GM12872 (cell line): ENCODE measurements at regions not wholly inside any gene's neighbourhood (a gene's known extent, or its start where the extent isn't known, plus 50 kb on each side); places are given as distances from the start of the nearest gene placed in this dataset.

Source experiments
- CTCF ChIP-seq: IDR thresholded peaks from 3 replicates; pipeline ENCODE4 v1.5.1; 2011; ENCODE audit warnings: low read depth, mild to moderate bottlenecking, low read length, moderate library complexity; ENCODE audit not compliant: insufficient read depth

GRCh38 chr1:157407367-157407766 lies 144.9 kb downstream of the FCRL5 start:
- no peak for TF ChIP-seq CTCF

GRCh38 chr1:157405662-157406061 lies 146.7 kb downstream of the FCRL5 start:
- TF ChIP-seq CTCF = no peak

GRCh38 chr1:157404614-157405013 lies 147.7 kb downstream of the FCRL5 start:
- no peak for TF ChIP-seq CTCF

- TF ChIP-seq CTCF = no peak
Measured at GRCh38 chr1:157404063-157404501, 148.2 kb downstream of the FCRL5 start.

- no peak for TF ChIP-seq CTCF
Measured at GRCh38 chr1:157403608-157404007, 148.7 kb downstream of the FCRL5 start.

GRCh38 chr1:157403203-157403602 lies 149.1 kb downstream of the FCRL5 start:
- TF ChIP-seq CTCF = no peak

- TF ChIP-seq CTCF = no peak
Measured at GRCh38 chr1:157400766-157401165, 151.5 kb downstream of the FCRL5 start.

GRCh38 chr1:157399984-157400382 lies 152.3 kb downstream of the FCRL5 start:
- TF ChIP-seq CTCF = peak; percentile 32; the same call in 1 of the 3 replicates
